Spinal cord (tissue), 9 donors: ENCODE measurements at regions not wholly inside any gene's neighbourhood (a gene's known extent, or its start where the extent isn't known, plus 50 kb on each side); places are given as distances from the start of the nearest gene placed in this dataset.

Experiments
- DNase-seq, 6 donors: peaks; one replicate each; pipeline versions ENCODE4 v3.0.0 to v3.0.0-alpha.2; 2013 to 2015; ENCODE audit warnings: low spot score in 6 of 6, low read depth in 4 of 6
- H3K27ac ChIP-seq: one replicate; pipeline ENCODE4 v1.5.1; 2013; ENCODE audit warnings: low read depth, low read length, control low read depth
- H3K27me3 ChIP-seq: one replicate; pipeline ENCODE4 v1.6.1; 2013; ENCODE audit warnings: low read length; ENCODE audit not compliant: control insufficient read depth, insufficient read depth
- H3K36me3 ChIP-seq: one replicate; pipeline ENCODE4 v1.6.1; 2013; ENCODE audit warnings: low read length; ENCODE audit not compliant: control insufficient read depth, insufficient read depth
- H3K4me1 ChIP-seq: one replicate; pipeline ENCODE4 v1.6.1; 2013; ENCODE audit warnings: low read length; ENCODE audit not compliant: control insufficient read depth, insufficient read depth
- H3K4me3 ChIP-seq: one replicate; pipeline ENCODE4 v1.5.1; 2013; ENCODE audit warnings: low read depth, low read length, control low read depth
- H3K9me3 ChIP-seq: one replicate; pipeline ENCODE4 v1.6.1; 2013; ENCODE audit warnings: low read length; ENCODE audit not compliant: control insufficient read depth, insufficient read depth
- WGBS: methylation state at CpG from one replicate; pipeline ENCODE4 v1.1.5; 2013; ENCODE audit warnings: missing lambda C conversion rate; ENCODE audit not compliant: insufficient coverage; 5-methylcytosine and 5-hydroxymethylcytosine counted together
- donor health status: healthy.

DNA sequence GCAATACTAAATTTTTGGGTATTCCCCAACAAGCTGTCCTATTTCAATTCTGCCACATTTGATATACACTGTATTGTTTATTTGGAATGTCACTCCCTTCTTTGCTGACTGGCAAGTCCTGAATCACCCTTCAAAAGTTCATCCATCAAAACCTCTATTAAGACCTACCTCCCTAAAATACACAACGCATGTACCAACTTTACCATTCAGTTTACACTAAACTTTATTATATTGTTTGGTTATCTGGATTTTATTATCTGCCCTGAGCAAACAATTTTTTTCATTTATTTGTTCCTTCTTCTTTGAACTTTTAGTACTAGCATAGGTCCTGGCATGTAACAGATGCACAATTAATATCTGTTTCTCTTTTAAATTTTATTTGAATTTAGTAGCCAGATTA, 958.2 kb upstream of the ADGRB3 start:
- no CpG with 5 or more reads among the region's 1 CpG for whole genome bisulfite sequencing
- H3K27me3 ChIP-seq = no peaks in the 10 kb centered on the region
- DNase-seq = no peak
- no peaks in the 10 kb centered on the region for H3K36me3 ChIP-seq
- no peak overlapping the region for H3K4me3 ChIP-seq
- no peaks in the 10 kb centered on the region for H3K4me1 ChIP-seq
- H3K27ac ChIP-seq = no peak overlapping the region
- H3K9me3 ChIP-seq = peaks cover 2% of the 10 kb centered on the region

DNA sequence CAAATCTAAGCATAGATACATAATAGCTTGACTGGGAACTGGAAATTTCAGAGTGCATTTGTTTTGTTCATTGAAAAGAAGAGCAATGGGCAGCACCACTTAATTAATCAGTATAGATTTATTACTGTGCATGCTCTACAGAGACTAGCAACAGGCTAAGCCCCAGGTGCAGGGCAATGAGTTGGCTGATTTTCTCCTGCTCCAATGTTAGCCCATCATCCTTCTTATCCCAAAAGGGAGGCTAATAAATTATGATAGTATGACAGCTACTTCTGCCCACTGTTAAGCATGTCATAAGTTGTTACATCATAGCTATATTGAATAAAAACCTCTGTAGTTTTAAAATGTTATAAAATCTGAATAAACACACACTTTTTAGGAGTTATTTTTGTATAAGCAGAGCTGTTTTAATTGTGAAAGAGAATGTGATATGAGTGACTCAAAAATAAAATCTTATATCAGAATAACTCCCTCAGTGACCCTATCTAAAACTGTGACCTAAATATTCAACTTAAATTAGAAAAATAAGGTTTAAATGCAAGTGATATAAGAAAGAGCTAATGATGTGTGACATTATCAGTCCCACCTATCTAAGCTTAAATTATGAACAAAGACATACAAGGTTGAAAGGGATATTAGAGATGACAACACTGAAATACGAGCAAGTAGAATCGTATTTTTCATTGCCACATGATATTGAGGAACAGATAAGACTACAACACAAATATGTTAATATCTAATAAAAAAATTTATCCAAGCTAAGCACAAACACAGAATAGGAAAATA, 967.3 kb upstream of the ADGRB3 start:
- Histone ChIP-seq H3K4me1 (no peaks in the 10 kb centered on the region), H3K36me3 (no peaks in the 10 kb centered on the region), H3K27ac (no peak overlapping the region), H3K27me3 (no peaks in the 10 kb centered on the region), H3K9me3 (peaks cover 1% of the 10 kb centered on the region), H3K4me3 (no peak overlapping the region)
- DNase-seq = no peak
- WGBS = no CpG with 5 or more reads among the region's 2 CpGs

DNA sequence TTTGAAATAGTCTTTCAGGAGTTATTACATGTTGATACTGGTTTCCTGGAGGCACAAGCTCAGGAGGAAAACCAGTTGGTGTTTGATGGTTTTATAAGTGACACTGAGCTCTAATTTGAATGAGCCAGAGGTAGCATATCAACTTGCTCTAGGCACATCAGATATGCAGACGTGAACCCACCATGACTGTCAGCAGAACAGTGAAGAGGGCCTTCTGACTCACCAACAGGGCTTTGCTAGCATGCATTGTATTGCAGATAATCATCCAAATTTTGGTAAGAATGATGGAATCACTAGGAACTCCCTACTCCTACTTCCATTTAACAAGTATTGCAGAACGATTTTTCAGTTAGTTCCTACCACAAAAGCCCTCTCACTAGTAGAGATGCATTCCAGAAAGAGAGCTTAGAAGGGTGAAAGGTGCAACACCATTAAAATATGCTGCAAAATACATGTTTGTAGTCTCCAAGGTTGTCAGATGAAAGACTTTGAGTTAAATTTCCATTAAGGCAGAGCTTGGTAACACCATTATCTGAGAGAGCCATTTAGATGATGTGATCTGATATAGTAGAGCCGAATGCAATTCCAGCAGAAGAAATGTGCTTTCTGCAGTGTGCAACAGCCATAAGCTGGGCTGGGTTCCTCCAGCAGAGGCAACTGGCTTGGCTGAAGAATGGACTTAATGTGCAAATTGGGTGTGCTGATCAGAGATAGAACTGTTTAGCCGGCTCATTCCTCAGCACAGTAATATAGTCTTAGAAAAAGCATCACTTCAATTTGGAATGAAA, 968.7 kb upstream of the ADGRB3 start:
- no peaks in the 10 kb centered on the region for H3K4me1 ChIP-seq
- H3K27me3 ChIP-seq = no peaks in the 10 kb centered on the region
- no peak overlapping the region for H3K27ac ChIP-seq
- H3K36me3 ChIP-seq = no peaks in the 10 kb centered on the region
- DNase-seq = no peak
- no peak overlapping the region for H3K4me3 ChIP-seq
- peaks cover 1% of the 10 kb centered on the region for H3K9me3 ChIP-seq
- 77% methylated on average over 1 of the region's 4 CpGs for WGBS

DNA sequence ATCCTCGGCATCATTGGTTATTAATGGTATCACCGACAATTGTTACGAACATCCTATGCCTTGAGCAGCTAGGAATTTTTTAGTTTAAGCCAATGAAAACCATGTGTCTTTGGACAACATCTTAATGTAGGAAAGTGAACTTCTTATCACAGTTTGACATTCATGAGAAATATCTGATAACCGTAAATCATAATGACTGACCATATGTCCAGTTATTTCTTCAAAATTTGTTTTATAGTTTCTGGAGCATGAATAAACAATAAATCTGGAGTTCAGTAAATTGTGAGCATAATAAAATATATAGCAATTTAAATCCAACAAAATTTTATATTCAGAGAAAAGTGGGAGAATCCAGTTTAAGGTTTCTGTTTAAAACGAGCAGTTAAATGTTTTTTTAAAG, 970.1 kb upstream of the ADGRB3 start:
- Histone ChIP-seq H3K36me3 (no peaks in the 10 kb centered on the region), H3K4me1 (no peaks in the 10 kb centered on the region), H3K27ac (no peak overlapping the region), H3K9me3 (no peaks in the 10 kb centered on the region), H3K4me3 (no peak overlapping the region), H3K27me3 (no peaks in the 10 kb centered on the region)
- WGBS = 88% methylated on average over 1 of the region's 5 CpGs
- DNase-seq = no peak

DNA sequence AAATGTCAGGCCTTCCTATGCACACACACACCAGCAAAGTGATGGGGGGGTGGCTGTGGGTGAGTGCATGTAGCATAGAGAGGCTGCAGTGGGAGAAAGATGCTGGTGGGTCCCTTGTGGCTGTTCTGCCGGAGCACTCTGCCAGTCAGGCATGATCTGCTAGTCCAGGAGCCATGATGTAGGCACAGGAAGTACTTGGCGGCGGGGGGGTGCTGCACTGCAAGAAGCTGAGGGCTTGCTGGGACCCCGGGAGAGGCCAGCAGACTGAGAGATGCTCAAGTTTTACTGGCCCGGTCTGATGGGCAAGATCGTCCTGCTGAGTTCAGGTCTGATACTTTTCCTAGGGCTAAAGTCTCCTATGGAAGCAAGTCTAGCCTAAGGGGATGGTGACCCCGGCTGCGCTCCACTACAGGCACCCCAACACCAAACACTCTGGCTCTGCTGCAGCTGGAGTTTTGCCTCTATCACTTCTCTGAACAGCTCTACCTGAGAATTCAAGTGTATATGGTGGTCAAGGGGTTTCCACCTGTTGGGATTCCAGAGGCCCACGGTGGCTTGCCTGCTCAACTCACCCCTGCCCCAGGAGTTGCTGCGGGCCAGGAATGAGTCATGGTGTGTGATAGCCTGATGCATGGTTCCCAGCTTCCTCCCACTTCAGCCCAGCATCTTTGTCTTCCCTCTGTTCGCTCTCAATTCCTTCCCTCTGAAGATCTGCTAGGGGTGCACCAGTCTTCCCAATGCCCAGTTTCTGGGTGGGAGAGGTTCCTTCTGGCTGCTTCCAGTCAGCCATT, 971.8 kb upstream of the ADGRB3 start:
- Histone ChIP-seq H3K4me1 (no peaks in the 10 kb centered on the region), H3K27me3 (no peaks in the 10 kb centered on the region), H3K4me3 (no peak overlapping the region), H3K36me3 (no peaks in the 10 kb centered on the region), H3K9me3 (no peaks in the 10 kb centered on the region), H3K27ac (no peak overlapping the region)
- no peak for DNase-seq
- 99% methylated on average over 10 of the region's 11 CpGs for WGBS

DNA sequence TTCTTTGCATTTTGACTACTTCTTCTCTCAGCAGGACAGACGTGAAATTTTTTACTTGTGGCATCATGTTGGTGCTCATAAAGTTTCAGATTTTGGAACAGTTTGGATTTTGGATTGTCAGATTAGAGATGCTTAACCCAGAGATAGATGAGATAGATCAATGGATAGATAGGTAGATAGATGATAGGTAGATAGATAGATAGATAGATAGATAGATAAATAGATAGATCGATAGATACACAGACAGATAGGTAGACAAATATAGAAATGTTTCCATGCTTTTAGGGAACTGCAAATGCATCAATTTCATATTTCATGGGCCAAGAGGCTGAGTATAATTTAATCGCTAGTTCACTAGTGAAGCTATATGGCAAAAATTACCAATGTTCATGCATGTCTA, 981.5 kb upstream of the ADGRB3 start:
- Histone ChIP-seq H3K36me3 (no peaks in the 10 kb centered on the region), H3K27ac (no peak overlapping the region), H3K27me3 (no peaks in the 10 kb centered on the region), H3K9me3 (no peaks in the 10 kb centered on the region), H3K4me3 (no peak overlapping the region), H3K4me1 (no peaks in the 10 kb centered on the region)
- no peak for DNase-seq
- WGBS = 100% methylated on average over 1 of the region's 3 CpGs

DNA sequence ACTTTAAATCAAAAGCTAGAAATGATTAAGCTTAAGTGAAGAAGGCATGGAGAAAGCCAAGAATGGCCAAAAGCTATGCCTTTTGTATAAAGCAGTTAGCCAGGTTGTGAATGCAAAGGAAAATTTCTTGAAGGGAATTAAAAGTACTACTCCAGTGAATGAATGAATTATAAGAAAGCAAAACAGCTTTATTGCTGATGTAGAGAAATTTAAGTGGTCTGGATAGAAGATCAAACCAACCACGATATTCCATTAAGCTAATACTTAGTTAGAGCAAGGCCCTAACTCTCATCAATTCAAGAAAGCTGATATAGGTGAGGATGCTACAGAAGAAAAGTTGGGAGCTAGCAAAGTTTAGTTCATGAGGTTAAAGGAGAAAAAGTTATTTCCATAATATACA, 988.5 kb upstream of the ADGRB3 start:
- DNase-seq = no peak
- Histone ChIP-seq H3K27ac (no peak overlapping the region), H3K27me3 (no peaks in the 10 kb centered on the region), H3K4me1 (no peaks in the 10 kb centered on the region), H3K9me3 (no peaks in the 10 kb centered on the region), H3K4me3 (no peak overlapping the region), H3K36me3 (no peaks in the 10 kb centered on the region)
- no CpG with 5 or more reads among the region's 1 CpG for WGBS

DNA sequence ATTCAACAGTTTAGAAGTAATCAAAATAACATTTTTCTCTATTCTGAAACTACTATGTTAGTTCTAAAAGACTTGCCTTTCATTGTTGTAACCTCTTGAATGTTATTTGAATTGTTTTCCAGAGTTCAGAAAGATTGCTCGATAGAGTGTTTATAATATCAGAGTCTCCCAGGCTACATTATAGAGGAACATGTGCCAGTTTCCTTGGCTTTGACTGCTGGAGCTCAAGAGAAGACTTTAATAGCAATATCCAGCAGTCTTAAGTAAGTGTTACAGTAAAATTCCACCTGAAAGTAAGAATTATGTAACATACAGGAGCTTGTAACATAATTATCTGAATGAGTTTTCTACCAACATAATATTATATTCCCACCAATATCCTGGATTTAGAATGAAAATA, 991.8 kb upstream of the ADGRB3 start:
- Histone ChIP-seq H3K36me3 (no peaks in the 10 kb centered on the region), H3K4me3 (no peak overlapping the region), H3K4me1 (no peaks in the 10 kb centered on the region), H3K27me3 (no peaks in the 10 kb centered on the region), H3K9me3 (no peaks in the 10 kb centered on the region), H3K27ac (no peak overlapping the region)
- no peak for DNase-seq
- WGBS = no CpG with 5 or more reads among the region's 1 CpG

DNA sequence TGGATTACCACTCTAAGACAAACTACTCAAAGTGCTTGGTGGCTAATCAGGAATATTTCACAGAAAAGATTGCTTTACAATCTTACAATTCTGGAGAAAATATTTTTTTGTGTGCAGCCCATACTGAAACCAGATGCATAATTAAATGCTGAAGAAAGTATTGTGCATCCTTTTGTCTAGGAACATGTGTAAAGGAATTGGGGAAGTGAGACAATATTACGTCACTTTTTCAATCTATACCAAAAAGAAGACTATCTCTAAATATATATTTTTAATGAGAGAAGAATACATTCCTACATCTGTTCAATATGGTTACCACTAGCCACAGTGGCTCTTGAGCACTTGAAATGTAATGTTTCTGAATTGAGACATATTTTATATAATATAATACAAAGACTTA, 992.5 kb upstream of the ADGRB3 start:
- DNase-seq = no peak
- WGBS = no CpG with 5 or more reads among the region's 1 CpG
- no peaks in the 10 kb centered on the region for H3K4me1 ChIP-seq
- H3K36me3 ChIP-seq = no peaks in the 10 kb centered on the region
- no peaks in the 10 kb centered on the region for H3K27me3 ChIP-seq
- no peak overlapping the region for H3K27ac ChIP-seq
- H3K4me3 ChIP-seq = no peak overlapping the region
- no peaks in the 10 kb centered on the region for H3K9me3 ChIP-seq
